ENCODE measurements at regions not wholly inside any gene's neighbourhood (a gene's known extent, or its start where the extent isn't known, plus 50 kb on each side); places are given as distances from the start of the nearest gene placed in this dataset.

GRCh38 chr9:26077860-26078259 lies 399.6 kb upstream of the TUSC1 start:
- TF ChIP-seq CTCF (IDR thresholded peaks at IDR 0.05), result no peak

- TF ChIP-seq CTCF (IDR thresholded peaks at IDR 0.05), result no peak
Observed at GRCh38 chr9:26067608-26068007, 389.4 kb upstream of the TUSC1 start.

- TF ChIP-seq CTCF (IDR thresholded peaks at IDR 0.05), result no peak
Observed at GRCh38 chr9:26066237-26066636, 388.0 kb upstream of the TUSC1 start.

GRCh38 chr9:26061948-26062575 lies 383.8 kb upstream of the TUSC1 start:
- no peak for TF ChIP-seq CTCF (IDR thresholded peaks at IDR 0.05)

- TF ChIP-seq CTCF (IDR thresholded peaks at IDR 0.05), result no peak
Observed at GRCh38 chr9:26058111-26058895, 380.1 kb upstream of the TUSC1 start.

GRCh38 chr9:26057050-26057449 lies 378.8 kb upstream of the TUSC1 start:
- no peak for TF ChIP-seq CTCF (IDR thresholded peaks at IDR 0.05)

- TF ChIP-seq CTCF (IDR thresholded peaks at IDR 0.05), result no peak
Observed at GRCh38 chr9:26054600-26055520, 376.6 kb upstream of the TUSC1 start.
